H9 (cell line): ENCODE measurements at regions not wholly inside any gene's neighbourhood (a gene's known extent, or its start where the extent isn't known, plus 50 kb on each side); places are given as distances from the start of the nearest gene placed in this dataset.

Experiments used
- DNase-seq: peaks from one replicate; pipeline ENCODE4 v3.0.0-alpha.2; 2017
- H2AFZ ChIP-seq: one replicate; pipeline ENCODE4 v1.6.1; 2013; ENCODE audit warnings: mild to moderate bottlenecking, low read length, control low read depth, moderate library complexity
- H2AK5ac ChIP-seq: 2 replicates; pipeline ENCODE4 v1.6.1; 2013; ENCODE audit warnings: low read length, control low read depth, mixed read lengths; ENCODE audit not compliant: insufficient read length
- H2BK120ac ChIP-seq: one replicate; pipeline ENCODE4 v1.6.1; 2013; ENCODE audit warnings: low read depth, mild to moderate bottlenecking, low read length, control low read depth, inconsistent platforms; ENCODE audit not compliant: poor library complexity, severe bottlenecking
- H2BK12ac ChIP-seq: 2 replicates; pipeline ENCODE4 v1.6.1; 2013; ENCODE audit warnings: low read length, control low read depth, mixed read lengths, low read depth; ENCODE audit not compliant: insufficient read length
- H2BK15ac ChIP-seq: 2 replicates; pipeline ENCODE4 v1.6.1; 2013; ENCODE audit warnings: low read depth, low read length, control low read depth
- H2BK20ac ChIP-seq: one replicate; pipeline ENCODE4 v1.6.1; 2013; ENCODE audit warnings: low read depth, mild to moderate bottlenecking, low read length, control low read depth, inconsistent platforms; ENCODE audit not compliant: poor library complexity, severe bottlenecking
- H2BK5ac ChIP-seq: 2 replicates; pipeline ENCODE4 v1.6.1; 2013; ENCODE audit warnings: low read length, control low read depth, mixed read lengths; ENCODE audit not compliant: insufficient read length
- H3K14ac ChIP-seq: 2 replicates; pipeline ENCODE4 v1.6.1; 2013; ENCODE audit warnings: low read length, control low read depth; ENCODE audit not compliant: insufficient read depth
- H3K18ac ChIP-seq: 2 replicates; pipeline ENCODE4 v1.6.1; 2013; ENCODE audit warnings: low read depth, mild to moderate bottlenecking, mixed read lengths, low read length, control low read depth; ENCODE audit not compliant: insufficient read length
- H3K23ac ChIP-seq: 2 replicates; pipeline ENCODE4 v1.6.1; 2013; ENCODE audit warnings: low read length, control low read depth, mixed read lengths, low read depth; ENCODE audit not compliant: insufficient read length
- H3K23me2 ChIP-seq: 2 replicates; pipeline ENCODE4 v1.6.1; 2013; ENCODE audit warnings: low read depth, mild to moderate bottlenecking, mixed read lengths, low read length, control low read depth; ENCODE audit not compliant: insufficient read length, poor library complexity, severe bottlenecking
- H3K27ac ChIP-seq: 2 replicates; pipeline ENCODE4 v1.5.1; 2013; ENCODE audit warnings: low read length, control low read depth, mixed read lengths, low read depth; ENCODE audit not compliant: insufficient read length
- H3K27me3 ChIP-seq: 2 replicates; pipeline ENCODE4 v1.6.1; 2013; ENCODE audit warnings: low read length, control low read depth, inconsistent platforms; ENCODE audit not compliant: insufficient read depth
- H3K4ac ChIP-seq: 2 replicates; pipeline ENCODE4 v1.6.1; 2013; ENCODE audit warnings: low read depth, mild to moderate bottlenecking, control low read depth, inconsistent platforms, low read length, moderate library complexity
- H3K4me1 ChIP-seq: 2 replicates; pipeline ENCODE4 v1.6.1; 2013; ENCODE audit warnings: low read length, control low read depth, inconsistent platforms; ENCODE audit not compliant: insufficient read depth
- H3K4me2 ChIP-seq: 2 replicates; pipeline ENCODE4 v1.6.1; 2013; ENCODE audit warnings: low read length, control low read depth, mixed read lengths; ENCODE audit not compliant: insufficient read length, insufficient read depth
- H3K56ac ChIP-seq: 2 replicates; pipeline ENCODE4 v1.6.1; 2013; ENCODE audit warnings: low read depth, mild to moderate bottlenecking, mixed read lengths, low read length, control low read depth; ENCODE audit not compliant: insufficient read length
- H3K79me1 ChIP-seq: 2 replicates; pipeline ENCODE4 v1.6.1; 2013; ENCODE audit warnings: low read depth, mild to moderate bottlenecking, moderate library complexity, low read length, control low read depth, inconsistent platforms; ENCODE audit not compliant: insufficient read depth, poor library complexity, severe bottlenecking
- H3K79me2 ChIP-seq: 2 replicates; pipeline ENCODE4 v1.6.1; 2013; ENCODE audit warnings: low read length, control low read depth, inconsistent platforms; ENCODE audit not compliant: insufficient read depth
- H3K9ac ChIP-seq: 2 replicates; pipeline ENCODE4 v1.6.1; 2013; ENCODE audit warnings: low read length, control low read depth, mixed read lengths; ENCODE audit not compliant: insufficient read length; ENCODE audit errors: extremely low read depth
- H3K9me3 ChIP-seq: one replicate; pipeline ENCODE4 v1.6.1; 2013; ENCODE audit warnings: low read depth, low read length, inconsistent platforms; ENCODE audit not compliant: control insufficient read depth
- H3T11ph ChIP-seq: one replicate; pipeline ENCODE4 v1.6.1; 2013; ENCODE audit warnings: mild to moderate bottlenecking, low read length, control low read depth, inconsistent platforms
- H4K20me1 ChIP-seq: one replicate; pipeline ENCODE4 v1.6.1; 2013; ENCODE audit not compliant: control insufficient read depth, insufficient read length, insufficient read depth
- H4K5ac ChIP-seq: 2 replicates; pipeline ENCODE4 v1.6.1; 2013; ENCODE audit warnings: low read depth, mild to moderate bottlenecking, mixed read lengths, low read length, control low read depth; ENCODE audit not compliant: insufficient read length
- H4K8ac ChIP-seq: replicated peaks from 2 replicates; pipeline ENCODE4 v1.6.1; 2013; ENCODE audit warnings: low read length, control low read depth, mixed read lengths, low read depth; ENCODE audit not compliant: insufficient read length
- H4K91ac ChIP-seq: 2 replicates; pipeline ENCODE4 v1.6.1; 2013; ENCODE audit warnings: low read depth, mild to moderate bottlenecking, moderate library complexity, mixed read lengths, low read length, control low read depth; ENCODE audit not compliant: insufficient read length
- H3K27ac Mint-ChIP-seq, 3 experiments: 2 replicates in 2 of 3; 3 replicates in 1 of 3; pipeline ENCODE4 v1.8.0; 2020 to 2021; ENCODE audit warnings: mixed read lengths in 3 of 3, mild to moderate bottlenecking in 1 of 3, moderate library complexity in 1 of 3
- H3K27me3 Mint-ChIP-seq: 2 replicates; pipeline ENCODE4 v1.8.0; 2021; ENCODE audit warnings: low read depth, mild to moderate bottlenecking, moderate library complexity, mixed read lengths
- H3K36me3 Mint-ChIP-seq, 3 experiments: 2 replicates in 2 of 3; 3 replicates in 1 of 3; pipeline ENCODE4 v1.8.0; 2020 to 2021; ENCODE audit warnings: low read depth in 3 of 3, mixed read lengths in 3 of 3; ENCODE audit not compliant: insufficient read depth in 1 of 3
- H3K4me1 Mint-ChIP-seq, 2 experiments: 2 replicates each; pipeline ENCODE4 v1.8.0; 2020; ENCODE audit warnings: mixed read lengths in 2 of 2
- H3K4me3 Mint-ChIP-seq, 2 experiments: 2 replicates in 1 of 2; 3 replicates in 1 of 2; pipeline ENCODE4 v1.8.0; 2020 to 2021; ENCODE audit warnings: mild to moderate bottlenecking in 2 of 2, mixed read lengths in 2 of 2, moderate library complexity in 1 of 2
- H3K9me3 Mint-ChIP-seq, 2 experiments: 2 replicates in 1 of 2; 3 replicates in 1 of 2; pipeline ENCODE4 v1.8.0; 2020; ENCODE audit warnings: mild to moderate bottlenecking in 2 of 2, mixed read lengths in 2 of 2, moderate library complexity in 1 of 2
- CTCF ChIP-seq: fragments of 200-600 bp; sonication (generic); conservative IDR thresholded peaks from 3 replicates; pipeline ENCODE4 v1.8.0; 2021; ENCODE audit warnings: antibody characterized with exemption, mild to moderate bottlenecking
- WGBS: extraction: QIAGEN DNeasy Blood & Tissue Kit; methylation state at CpG from one replicate; pipeline ENCODE4 v1.1.7; 2013; ENCODE audit warnings: missing lambda C conversion rate, low lambda C conversion rate, mixed read lengths; ENCODE audit not compliant: insufficient read length; ENCODE audit errors: extremely low coverage; 5-methylcytosine and 5-hydroxymethylcytosine counted together

DNA sequence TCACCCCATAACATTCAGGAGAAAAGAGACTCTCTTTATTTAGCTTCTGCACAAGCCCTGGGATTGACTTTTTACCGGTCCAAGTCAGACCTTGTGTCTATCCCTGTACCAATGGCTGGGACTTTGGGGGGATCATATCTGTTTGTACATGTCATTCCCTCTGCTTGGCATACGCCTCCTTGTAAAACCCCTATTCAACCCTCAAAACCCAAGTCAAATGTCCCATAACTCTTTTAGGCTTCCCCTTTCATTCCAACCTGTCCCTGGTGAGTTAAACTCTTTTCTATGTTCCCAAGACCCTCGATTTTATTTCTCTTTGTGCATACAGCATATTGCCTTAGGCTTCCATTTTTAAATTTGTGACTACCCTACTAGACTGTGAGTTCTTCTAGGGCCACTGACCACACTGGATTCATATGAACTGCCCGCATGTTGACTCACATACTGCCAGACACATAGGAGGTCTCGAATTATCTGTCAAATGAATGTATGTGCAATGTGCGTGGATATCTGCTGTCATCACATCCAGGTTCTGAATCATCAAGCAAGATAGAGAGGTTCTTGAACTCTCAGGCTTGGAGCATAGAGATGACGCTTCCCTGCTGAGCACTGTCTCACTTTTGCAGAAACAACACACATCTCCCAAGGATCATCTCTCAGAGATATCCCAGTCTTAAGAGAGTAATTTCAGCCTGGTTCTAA lies 548.6 kb upstream of the TBX3 start:
- no peaks in the 10 kb centered on the region for H3K79me1 ChIP-seq
- H3K23me2 ChIP-seq = no peaks in the 10 kb centered on the region
- H2BK120ac ChIP-seq = no peak overlapping the region
- H3K18ac ChIP-seq = no peak overlapping the region
- no peak overlapping the region for H3K23ac ChIP-seq
- no peak for DNase-seq
- H4K8ac ChIP-seq = no peak overlapping the region
- no peak overlapping the region for H3K9ac ChIP-seq
- TF ChIP-seq CTCF = no peak
- no peaks in the 10 kb centered on the region for H3K9me3 ChIP-seq
- no peak overlapping the region for H2BK12ac ChIP-seq
- no peak overlapping the region for H4K5ac ChIP-seq
- H3K14ac ChIP-seq = no peak overlapping the region
- no peak overlapping the region for H2BK15ac ChIP-seq
- no peak overlapping the region for H4K91ac ChIP-seq
- no peaks in the 10 kb centered on the region for H4K20me1 ChIP-seq
- H3K27me3 ChIP-seq = no peaks in the 10 kb centered on the region
- H3K4me3 Mint-ChIP-seq = no peak overlapping the region
- no peak overlapping the region for H3K56ac ChIP-seq
- no peaks in the 10 kb centered on the region for H3K9me3 Mint-ChIP-seq
- no peak overlapping the region for H3K27ac Mint-ChIP-seq
- H3K79me2 ChIP-seq = no peaks in the 10 kb centered on the region
- no peak overlapping the region for H3T11ph ChIP-seq
- peaks cover 7 to 12% of the 10 kb centered on the region in 2 experiments for H3K4me1 Mint-ChIP-seq
- H2BK20ac ChIP-seq = no peak overlapping the region
- no peak overlapping the region for H3K4ac ChIP-seq
- no peaks in the 10 kb centered on the region for H3K4me1 ChIP-seq
- H3K27me3 Mint-ChIP-seq = no peaks in the 10 kb centered on the region; the same call in 1 of the 2 replicates
- no CpG with 5 or more reads among the region's 7 CpGs for WGBS
- H2AFZ ChIP-seq = no peak overlapping the region
- no peak overlapping the region for H3K27ac ChIP-seq
- H2AK5ac ChIP-seq = no peak overlapping the region
- no peak overlapping the region for H2BK5ac ChIP-seq
- no peaks in the 10 kb centered on the region for H3K36me3 Mint-ChIP-seq
- H3K4me2 ChIP-seq = no peak overlapping the region
